OCI-LY7 (cell line): ENCODE measurements at regions not wholly inside any gene's neighbourhood (a gene's known extent, or its start where the extent isn't known, plus 50 kb on each side); places are given as distances from the start of the nearest gene placed in this dataset.

ENCODE experiments used
- BruUV-seq: library from RNA; stranded (reverse); fragments of 400-500 nt; replicated peaks from 2 replicates; lab custom pipeline; 2021; lab: Mats Ljungman, UMichigan
- CTCF ChIA-PET: fragments of 300-600 bp; sonication (Branson Sonifier 250); formaldehyde crosslinking; loops from one replicate; lab custom pipeline; 2022; ENCODE audit warnings: antibody characterized with exemption; ENCODE audit not compliant: unreplicated experiment; lab: Charles Lee
- POLR2A ChIA-PET: fragments of 300-600 bp; sonication (Branson Sonifier 250); formaldehyde crosslinking; loops from one replicate; lab custom pipeline; 2022; ENCODE audit warnings: antibody characterized with exemption; lab: Charles Lee
- DNase-seq: peaks from one replicate; pipeline ENCODE4 v3.0.0-alpha.2; 2015; ENCODE audit warnings: low spot score
- H2AFZ ChIP-seq: fragments of 200-600 bp; sonication (generic), shearing (Covaris generic); 2 replicates; pipeline ENCODE4 v1.6.1; 2014; ENCODE audit warnings: mild to moderate bottlenecking, antibody characterized with exemption, low read length, moderate library complexity
- H3K27ac ChIP-seq: fragments of 200-600 bp; sonication (generic); 2 replicates; pipeline ENCODE4 v1.5.1; 2014; ENCODE audit warnings: mixed run types, low read depth, mild to moderate bottlenecking, moderate library complexity, low read length, inconsistent platforms; ENCODE audit not compliant: poor library complexity, severe bottlenecking
- H3K36me3 ChIP-seq: fragments of 200-600 bp; sonication (generic); 2 replicates; pipeline ENCODE4 v1.6.1; 2014; ENCODE audit warnings: mild to moderate bottlenecking, antibody characterized with exemption, low read length, moderate library complexity, mixed read lengths; ENCODE audit not compliant: insufficient read depth
- H3K4me1 ChIP-seq: fragments of 200-600 bp; sonication (generic); 2 replicates; pipeline ENCODE4 v1.5.1; 2014; ENCODE audit warnings: mild to moderate bottlenecking, low read length; ENCODE audit not compliant: insufficient read depth, poor library complexity, severe bottlenecking
- H3K4me2 ChIP-seq: fragments of 200-600 bp; sonication (generic); 2 replicates; pipeline ENCODE4 v1.6.1; 2014; ENCODE audit warnings: mild to moderate bottlenecking, low read length
- H3K4me3 ChIP-seq: fragments of 200-600 bp; sonication (generic); 2 replicates; pipeline ENCODE4 v1.5.1; 2014; ENCODE audit warnings: mild to moderate bottlenecking, low read depth, low read length; ENCODE audit not compliant: poor library complexity, severe bottlenecking
- H3K79me2 ChIP-seq: fragments of 200-600 bp; sonication (generic); 2 replicates; pipeline ENCODE4 v1.6.1; 2016; ENCODE audit warnings: low read depth, mild to moderate bottlenecking, low read length, moderate library complexity, mixed read lengths; ENCODE audit not compliant: insufficient read depth
- H3K9me2 ChIP-seq: fragments of 200-600 bp; sonication (generic); 2 replicates; pipeline ENCODE4 v1.6.1; 2016; ENCODE audit warnings: mild to moderate bottlenecking, low read length, mixed read lengths; ENCODE audit not compliant: insufficient read depth
- H3K9me3 ChIP-seq: fragments of 200-600 bp; sonication (generic); 2 replicates; pipeline ENCODE4 v1.6.1; 2014; ENCODE audit warnings: mild to moderate bottlenecking, mixed run types, low read length, mixed read lengths
- H4K20me1 ChIP-seq: fragments of 200-600 bp; sonication (generic); 2 replicates; pipeline ENCODE4 v1.6.1; 2014; ENCODE audit warnings: mild to moderate bottlenecking, antibody characterized with exemption, low read length, moderate library complexity, mixed read lengths; ENCODE audit not compliant: insufficient read depth
- EZH2phosphoT487 ChIP-seq: fragments of 200-600 bp; sonication (generic); IDR thresholded peaks from 2 replicates; pipeline ENCODE4 v1.6.1; 2018; ENCODE audit warnings: low read depth, borderline replicate concordance, mild to moderate bottlenecking, mixed run types, antibody characterized with exemption, low read length, moderate library complexity, mixed read lengths
- intact Hi-C: fragments of 100-400 bp; cut with micrococcal nuclease; formaldehyde crosslinking; loops from one replicate; pipeline ENCODE4 v1.10.0; 2022; ENCODE audit not compliant: unreplicated experiment
- TF ChIP-seq, protein P1 (sequence below): fragments of 200-600 bp; sonication (generic); conservative IDR thresholded peaks from 2 replicates; pipeline ENCODE4 v1.5.1; 2014; ENCODE audit warnings: mild to moderate bottlenecking, antibody characterized with exemption, low read length, moderate library complexity, mixed read lengths

- ChIA-PET POLR2A (no interaction called here), CTCF (no interaction called here)
Observed at GRCh38 chr16:86243123-86243473, 267.2 kb upstream of the FOXF1 start.

DNA sequence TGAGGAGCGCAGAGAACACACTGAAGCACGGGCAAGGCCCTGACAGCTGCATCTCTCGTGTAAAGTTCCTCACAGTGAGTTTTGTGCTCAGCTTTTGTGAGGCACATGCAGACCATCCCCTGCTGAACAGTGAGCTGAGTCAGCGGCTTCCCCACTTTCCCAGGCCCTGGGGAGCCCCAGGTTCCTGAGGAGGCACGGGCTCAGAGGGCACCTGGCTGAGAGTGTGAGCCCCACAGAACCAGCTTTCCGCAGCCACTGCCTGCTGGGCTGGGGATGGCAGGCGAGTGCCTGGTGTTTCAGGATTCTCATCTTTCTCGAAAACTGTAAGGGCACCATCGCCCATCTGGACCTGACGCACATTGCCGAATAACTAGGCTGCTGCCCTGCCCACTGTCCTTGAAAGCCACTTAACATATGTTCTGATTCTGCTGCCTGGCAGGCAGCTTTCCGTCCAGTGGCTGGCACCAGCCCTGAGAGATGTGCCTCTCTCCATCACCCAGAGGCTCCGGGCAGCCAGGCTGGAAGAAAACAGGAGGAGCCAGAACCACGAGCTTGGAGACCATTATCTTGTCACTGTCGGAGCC, 266.7 kb upstream of the FOXF1 start:
- Histone ChIP-seq H3K4me3 (no peak overlapping the region), H3K79me2 (no peaks in the 10 kb centered on the region), H2AFZ (no peak overlapping the region), H4K20me1 (no peaks in the 10 kb centered on the region), H3K9me2 (no peaks in the 10 kb centered on the region), H3K36me3 (no peaks in the 10 kb centered on the region), H3K9me3 (no peaks in the 10 kb centered on the region), H3K4me1 (no peaks in the 10 kb centered on the region), H3K27ac (no peak overlapping the region), H3K4me2 (no peak overlapping the region)
- TF ChIP-seq, protein P1, sequence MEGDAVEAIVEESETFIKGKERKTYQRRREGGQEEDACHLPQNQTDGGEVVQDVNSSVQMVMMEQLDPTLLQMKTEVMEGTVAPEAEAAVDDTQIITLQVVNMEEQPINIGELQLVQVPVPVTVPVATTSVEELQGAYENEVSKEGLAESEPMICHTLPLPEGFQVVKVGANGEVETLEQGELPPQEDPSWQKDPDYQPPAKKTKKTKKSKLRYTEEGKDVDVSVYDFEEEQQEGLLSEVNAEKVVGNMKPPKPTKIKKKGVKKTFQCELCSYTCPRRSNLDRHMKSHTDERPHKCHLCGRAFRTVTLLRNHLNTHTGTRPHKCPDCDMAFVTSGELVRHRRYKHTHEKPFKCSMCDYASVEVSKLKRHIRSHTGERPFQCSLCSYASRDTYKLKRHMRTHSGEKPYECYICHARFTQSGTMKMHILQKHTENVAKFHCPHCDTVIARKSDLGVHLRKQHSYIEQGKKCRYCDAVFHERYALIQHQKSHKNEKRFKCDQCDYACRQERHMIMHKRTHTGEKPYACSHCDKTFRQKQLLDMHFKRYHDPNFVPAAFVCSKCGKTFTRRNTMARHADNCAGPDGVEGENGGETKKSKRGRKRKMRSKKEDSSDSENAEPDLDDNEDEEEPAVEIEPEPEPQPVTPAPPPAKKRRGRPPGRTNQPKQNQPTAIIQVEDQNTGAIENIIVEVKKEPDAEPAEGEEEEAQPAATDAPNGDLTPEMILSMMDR = no peak
- no peak for TF ChIP-seq EZH2phosphoT487
- DNase-seq = no peak
- ChIA-PET CTCF (no interaction called here), POLR2A (no interaction called here)
- intact Hi-C loops = no loop called here
- no TSS peak for BruUV-seq

More at GRCh38 chr16:86243123-86243473, 267.2 kb upstream of the FOXF1 start:
- Histone ChIP-seq H2AFZ (no peak overlapping the region), H3K27ac (no peak overlapping the region), H3K9me3 (no peaks in the 10 kb centered on the region), H3K4me1 (no peaks in the 10 kb centered on the region), H3K9me2 (no peaks in the 10 kb centered on the region), H3K79me2 (no peaks in the 10 kb centered on the region), H3K4me2 (no peak overlapping the region), H3K4me3 (no peak overlapping the region), H4K20me1 (no peaks in the 10 kb centered on the region), H3K36me3 (no peaks in the 10 kb centered on the region)
- TF ChIP-seq, protein P1 = no peak
- no peak for TF ChIP-seq EZH2phosphoT487
- intact Hi-C loops = no loop called here
- DNase-seq = no peak
- no TSS peak for BruUV-seq

DNA sequence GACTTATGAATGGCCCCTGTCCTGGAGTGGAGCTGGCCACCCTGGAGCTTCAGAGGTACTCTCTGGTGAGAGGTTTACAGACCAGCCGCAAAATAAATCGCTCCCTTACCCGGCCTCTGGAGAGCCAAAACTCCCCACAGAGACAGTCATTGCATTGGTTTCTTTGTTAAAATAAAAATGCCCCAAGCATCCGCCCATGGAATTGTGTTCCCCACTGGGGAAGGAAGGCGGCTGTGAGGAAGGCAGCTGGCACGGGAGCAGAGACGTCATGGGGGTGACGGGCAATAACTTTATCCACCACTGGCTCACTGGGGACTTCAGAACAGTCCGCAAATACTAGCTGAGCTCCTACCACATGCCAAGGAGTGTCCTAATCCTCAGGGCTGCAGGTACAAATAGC, 266.2 kb upstream of the FOXF1 start:
- Histone ChIP-seq H2AFZ (no peak overlapping the region), H3K9me3 (no peaks in the 10 kb centered on the region), H3K79me2 (no peaks in the 10 kb centered on the region), H3K9me2 (no peaks in the 10 kb centered on the region), H3K36me3 (no peaks in the 10 kb centered on the region), H3K4me3 (no peak overlapping the region), H3K4me1 (no peaks in the 10 kb centered on the region), H3K27ac (no peak overlapping the region), H3K4me2 (no peak overlapping the region), H4K20me1 (no peaks in the 10 kb centered on the region)
- CTCF ChIA-PET = no interaction called here
- DNase-seq = no peak
- BruUV-seq = no TSS peak
- intact Hi-C loops = no loop called here
- no peak for TF ChIP-seq EZH2phosphoT487
- TF ChIP-seq, protein P1 = no peak
- POLR2A ChIA-PET = no interaction called here
